Fibroblast of lung (primary cell): ENCODE measurements at regions not wholly inside any gene's neighbourhood (a gene's known extent, or its start where the extent isn't known, plus 50 kb on each side); places are given as distances from the start of the nearest gene placed in this dataset.
"Not testable (repeated sequence)": the region's sequence is repeated elsewhere in the genome, so short reads cannot be mapped to it uniquely, and the experiment has no call there.

ENCODE experiments used
- DNase-seq, 2 donors: peaks; one replicate each; pipeline versions ENCODE4 v3.0.0 to v3.0.0-alpha.2; 2010; ENCODE audit warnings: low read depth in 2 of 2
- H2AFZ ChIP-seq: 2 replicates; pipeline ENCODE4 v1.5.1; 2012; ENCODE audit warnings: low read length, control low read depth, inconsistent platforms
- H3K27ac ChIP-seq: 2 replicates; pipeline ENCODE4 v1.5.1; 2011; ENCODE audit warnings: low read length, control low read depth; ENCODE audit not compliant: insufficient read depth
- H3K27me3 ChIP-seq: 2 replicates; pipeline ENCODE4 v1.5.1; 2011; ENCODE audit warnings: mild to moderate bottlenecking, low read length; ENCODE audit not compliant: control insufficient read depth, insufficient read depth
- H3K36me3 ChIP-seq: 2 replicates; pipeline ENCODE4 v1.5.1; 2011; ENCODE audit warnings: low read length; ENCODE audit not compliant: control insufficient read depth, insufficient read depth
- H3K4me1 ChIP-seq: 2 replicates; pipeline ENCODE4 v1.5.1; 2011; ENCODE audit warnings: low read length; ENCODE audit not compliant: control insufficient read depth, insufficient read depth; ENCODE audit errors: extremely low read depth
- H3K4me2 ChIP-seq: 2 replicates; pipeline ENCODE4 v1.5.1; 2011; ENCODE audit warnings: low read length, control low read depth; ENCODE audit not compliant: insufficient read depth; ENCODE audit errors: extremely low read depth
- H3K4me3 ChIP-seq, 4 experiments: fragments of 200-600 bp in 1 of 4; sonication (generic) in 1 of 4; replicated peaks in 1 of 4; 2 replicates each; pipeline ENCODE4 v1.5.1; 2011 to 2016; ENCODE audit warnings: low read length in 4 of 4, low read depth in 3 of 4, mild to moderate bottlenecking in 3 of 4, control low read depth in 2 of 4, inconsistent platforms in 1 of 4, mixed read lengths in 1 of 4; ENCODE audit not compliant: insufficient read depth in 1 of 4; ENCODE audit errors: control extremely low read depth in 1 of 4
- H3K79me2 ChIP-seq: 2 replicates; pipeline ENCODE4 v1.5.1; 2012; ENCODE audit warnings: mild to moderate bottlenecking, low read length, inconsistent platforms; ENCODE audit not compliant: control insufficient read depth, insufficient read depth
- H3K9ac ChIP-seq: 2 replicates; pipeline ENCODE4 v1.5.1; 2011; ENCODE audit warnings: mild to moderate bottlenecking, low read length, control low read depth; ENCODE audit not compliant: insufficient read depth
- H3K9me3 ChIP-seq: 2 replicates; pipeline ENCODE4 v1.5.1; 2012; ENCODE audit warnings: low read depth, low read length; ENCODE audit not compliant: control insufficient read depth, insufficient read depth
- H4K20me1 ChIP-seq: 2 replicates; pipeline ENCODE4 v1.5.1; 2011; ENCODE audit warnings: low read length; ENCODE audit not compliant: control insufficient read depth, insufficient read depth; ENCODE audit errors: extremely low read depth
- EZH2 ChIP-seq: IDR thresholded peaks from 2 replicates; pipeline ENCODE4 v1.5.1; 2012; ENCODE audit warnings: low read length, control low read depth, mild to moderate bottlenecking; ENCODE audit errors: missing control alignments
- TF ChIP-seq, protein P1 (sequence below), 2 donors: IDR thresholded peaks in 1 of 2; conservative IDR thresholded peaks in 1 of 2; 1 replicate in 1 of 2; 2 replicates in 1 of 2; pipeline ENCODE4 v1.5.1; 2011 to 2012; ENCODE audit warnings: low read length in 2 of 2, control low read depth in 1 of 2, inconsistent platforms in 1 of 2, low read depth in 1 of 2, mild to moderate bottlenecking in 1 of 2

DNA sequence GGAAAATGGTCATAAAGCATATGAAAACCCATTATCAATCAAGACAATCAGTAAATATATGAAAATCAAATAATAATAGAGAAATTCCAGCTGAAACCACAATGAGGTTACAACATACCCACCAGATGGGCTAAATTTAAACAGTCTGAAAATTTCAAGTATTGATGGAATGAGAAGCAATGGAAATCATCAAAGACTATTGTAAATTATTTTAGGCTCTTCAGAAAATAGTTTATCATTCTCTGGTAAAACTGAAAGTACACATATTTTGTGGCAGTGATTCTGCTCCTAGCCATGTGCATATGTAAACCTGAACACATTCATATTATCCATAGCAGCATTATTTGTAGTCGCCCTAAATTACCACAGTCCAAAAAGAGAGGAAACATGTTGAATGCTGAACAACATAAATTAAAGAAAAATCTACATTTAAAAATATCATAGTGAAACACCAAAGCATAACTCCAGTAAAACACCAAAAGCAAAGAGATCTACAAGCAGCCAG is 215.3 kb downstream of the PRELID2 start:
- Histone ChIP-seq H2AFZ (no peak overlapping the region), H3K9ac (no peak overlapping the region), H3K36me3 (no peaks in the 10 kb centered on the region), H3K9me3 (no peaks in the 10 kb centered on the region), H3K27me3 (no peaks in the 10 kb centered on the region), H3K4me2 (no peak overlapping the region), H3K27ac (no peak overlapping the region), H3K4me3 (no peak overlapping the region), H3K4me1 (no peaks in the 10 kb centered on the region), H4K20me1 (no peaks in the 10 kb centered on the region), H3K79me2 (no peaks in the 10 kb centered on the region)
- TF ChIP-seq, protein P1, sequence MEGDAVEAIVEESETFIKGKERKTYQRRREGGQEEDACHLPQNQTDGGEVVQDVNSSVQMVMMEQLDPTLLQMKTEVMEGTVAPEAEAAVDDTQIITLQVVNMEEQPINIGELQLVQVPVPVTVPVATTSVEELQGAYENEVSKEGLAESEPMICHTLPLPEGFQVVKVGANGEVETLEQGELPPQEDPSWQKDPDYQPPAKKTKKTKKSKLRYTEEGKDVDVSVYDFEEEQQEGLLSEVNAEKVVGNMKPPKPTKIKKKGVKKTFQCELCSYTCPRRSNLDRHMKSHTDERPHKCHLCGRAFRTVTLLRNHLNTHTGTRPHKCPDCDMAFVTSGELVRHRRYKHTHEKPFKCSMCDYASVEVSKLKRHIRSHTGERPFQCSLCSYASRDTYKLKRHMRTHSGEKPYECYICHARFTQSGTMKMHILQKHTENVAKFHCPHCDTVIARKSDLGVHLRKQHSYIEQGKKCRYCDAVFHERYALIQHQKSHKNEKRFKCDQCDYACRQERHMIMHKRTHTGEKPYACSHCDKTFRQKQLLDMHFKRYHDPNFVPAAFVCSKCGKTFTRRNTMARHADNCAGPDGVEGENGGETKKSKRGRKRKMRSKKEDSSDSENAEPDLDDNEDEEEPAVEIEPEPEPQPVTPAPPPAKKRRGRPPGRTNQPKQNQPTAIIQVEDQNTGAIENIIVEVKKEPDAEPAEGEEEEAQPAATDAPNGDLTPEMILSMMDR (conservative IDR thresholded peaks at IDR 0.05 in 1 of 2, IDR thresholded peaks at IDR 0.05 in 1 of 2; ENCODE audit: low read depth in 1 of 2, low read length in 2 of 2): no peak
- TF ChIP-seq EZH2: no peak
- DNase-seq: peak; percentile 2 to 33

DNA sequence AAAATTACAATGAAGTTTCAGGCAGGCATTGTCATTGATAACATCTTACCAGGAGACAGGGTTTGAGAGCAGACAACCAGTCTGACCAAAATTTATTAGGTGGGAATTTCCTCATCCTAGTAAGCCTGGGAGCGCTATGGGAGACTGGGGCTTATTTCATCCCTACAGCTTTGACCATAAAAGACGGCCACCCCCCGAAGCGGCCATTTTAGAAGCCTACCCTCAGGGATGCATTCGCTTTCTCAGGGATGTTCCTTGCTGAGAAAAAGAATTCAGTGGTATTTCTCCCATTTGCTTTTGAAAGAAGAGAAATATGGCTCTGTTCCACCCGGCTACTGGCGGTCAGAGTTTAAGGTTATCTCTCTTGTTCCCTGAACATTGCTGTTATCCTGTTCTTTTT is 218.4 kb downstream of the PRELID2 start:
- not testable (repeated sequence) for H2AFZ ChIP-seq, H4K20me1 ChIP-seq, H3K27me3 ChIP-seq, H3K9me3 ChIP-seq, H3K79me2 ChIP-seq, H3K4me1 ChIP-seq, DNase-seq, H3K4me2 ChIP-seq, H3K27ac ChIP-seq, H3K36me3 ChIP-seq, H3K4me3 ChIP-seq, H3K9ac ChIP-seq

DNA sequence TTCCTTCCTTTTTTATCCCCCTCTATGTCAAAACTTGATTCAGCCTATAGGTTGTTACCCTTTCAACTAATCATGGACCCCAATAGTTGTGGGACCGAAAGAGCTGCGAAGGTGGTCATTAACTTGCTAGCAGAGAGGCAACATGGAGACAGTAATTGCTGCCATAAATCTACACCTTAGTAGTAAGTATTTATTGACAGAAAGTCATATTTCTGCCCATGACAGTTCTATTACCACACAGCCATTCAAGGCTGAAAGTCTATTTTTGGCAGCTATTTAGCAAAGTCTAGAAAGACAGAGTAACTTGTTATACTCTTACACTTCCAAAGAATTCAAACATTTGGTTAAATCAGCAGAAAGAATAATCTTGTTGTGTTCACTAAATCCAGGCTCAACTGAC is 236.2 kb downstream of the PRELID2 start:
- Histone ChIP-seq H4K20me1 (no peaks in the 10 kb centered on the region), H2AFZ (no peak overlapping the region), H3K79me2 (no peaks in the 10 kb centered on the region), H3K27ac (no peak overlapping the region), H3K4me3 (no peak overlapping the region), H3K9me3 (no peaks in the 10 kb centered on the region), H3K4me2 (no peak overlapping the region), H3K27me3 (no peaks in the 10 kb centered on the region), H3K4me1 (no peaks in the 10 kb centered on the region), H3K36me3 (no peaks in the 10 kb centered on the region), H3K9ac (no peak overlapping the region)
- TF ChIP-seq, protein P1 (conservative IDR thresholded peaks at IDR 0.05 in 1 of 2, IDR thresholded peaks at IDR 0.05 in 1 of 2; ENCODE audit: low read depth in 1 of 2, low read length in 2 of 2): no peak
- no peak for TF ChIP-seq EZH2
- DNase-seq: peak in 1 of 2 donors; percentile 13
